ENCODE measurements at regions not wholly inside any gene's neighbourhood (a gene's known extent, or its start where the extent isn't known, plus 50 kb on each side); places are given as distances from the start of the nearest gene placed in this dataset.
"Not testable (repeated sequence)": the region's sequence is repeated elsewhere in the genome, so short reads cannot be mapped to it uniquely, and the experiment has no call there.

GRCh38 chr18:47644896-47645295 lies 285.6 kb downstream of the SMAD2 start:
- DNase-seq (ENCODE audit: insufficient read length, low spot score) (no peak), FAIRE-seq (no peak)
- no peak for TF ChIP-seq TAF1 (IDR thresholded peaks at IDR 0.05; ENCODE audit: low read depth, low read length)
- no peak for TF ChIP-seq POU2F2 (IDR thresholded peaks at IDR 0.05; ENCODE audit: low read depth, low read length)
- no peak for TF ChIP-seq POLR2A (IDR thresholded peaks at IDR 0.05; ENCODE audit: low read depth, low read length)
- no peak for TF ChIP-seq SPI1 (IDR thresholded peaks at IDR 0.05; ENCODE audit: low read depth, low read length)
- no peak for TF ChIP-seq PAX5 (IDR thresholded peaks at IDR 0.05; ENCODE audit: insufficient read depth, low read length, severe bottlenecking)
- no peak for TF ChIP-seq POLR2AphosphoS5 (IDR thresholded peaks at IDR 0.05; ENCODE audit: low read depth, low read length)

GRCh38 chr18:47637551-47637950 lies 292.9 kb downstream of the SMAD2 start:
- DNase-seq (ENCODE audit: insufficient read length, low spot score); FAIRE-seq: not testable (repeated sequence)

- no peak for TF ChIP-seq POLR2A (IDR thresholded peaks at IDR 0.05; ENCODE audit: low read depth, low read length)
- TF ChIP-seq TAF1 (IDR thresholded peaks at IDR 0.05; ENCODE audit: low read depth, low read length) = no peak
- TF ChIP-seq PAX5 (IDR thresholded peaks at IDR 0.05; ENCODE audit: insufficient read depth, low read length, severe bottlenecking) = no peak
- no peak for TF ChIP-seq SPI1 (IDR thresholded peaks at IDR 0.05; ENCODE audit: low read depth, low read length)
- TF ChIP-seq POLR2AphosphoS5 (IDR thresholded peaks at IDR 0.05; ENCODE audit: low read depth, low read length) = no peak
- no peak for TF ChIP-seq POU2F2 (IDR thresholded peaks at IDR 0.05; ENCODE audit: low read depth, low read length)
- DNase-seq (ENCODE audit: insufficient read length, low spot score) (no peak), FAIRE-seq (no peak)
Observed at GRCh38 chr18:47635416-47635815, 295.0 kb downstream of the SMAD2 start.

- FAIRE-seq (no peak), DNase-seq (ENCODE audit: insufficient read length, low spot score) (no peak)
- no peak for TF ChIP-seq SPI1 (IDR thresholded peaks at IDR 0.05; ENCODE audit: low read depth, low read length)
- no peak for TF ChIP-seq POLR2A (IDR thresholded peaks at IDR 0.05; ENCODE audit: low read depth, low read length)
- no peak for TF ChIP-seq TAF1 (IDR thresholded peaks at IDR 0.05; ENCODE audit: low read depth, low read length)
- TF ChIP-seq POLR2AphosphoS5 (IDR thresholded peaks at IDR 0.05; ENCODE audit: low read depth, low read length) = no peak
- no peak for TF ChIP-seq PAX5 (IDR thresholded peaks at IDR 0.05; ENCODE audit: insufficient read depth, low read length, severe bottlenecking)
- no peak for TF ChIP-seq POU2F2 (IDR thresholded peaks at IDR 0.05; ENCODE audit: low read depth, low read length)
Observed at GRCh38 chr18:47632970-47633635, 297.4 kb downstream of the SMAD2 start.

GRCh38 chr18:47628893-47629292 lies 301.6 kb downstream of the SMAD2 start:
- FAIRE-seq (no peak), DNase-seq (ENCODE audit: insufficient read length, low spot score) (no peak)
- no peak for TF ChIP-seq POLR2A (IDR thresholded peaks at IDR 0.05; ENCODE audit: low read depth, low read length)
- no peak for TF ChIP-seq PAX5 (IDR thresholded peaks at IDR 0.05; ENCODE audit: insufficient read depth, low read length, severe bottlenecking)
- TF ChIP-seq SPI1 (IDR thresholded peaks at IDR 0.05; ENCODE audit: low read depth, low read length) = no peak
- TF ChIP-seq POU2F2 (IDR thresholded peaks at IDR 0.05; ENCODE audit: low read depth, low read length) = no peak
- TF ChIP-seq POLR2AphosphoS5 (IDR thresholded peaks at IDR 0.05; ENCODE audit: low read depth, low read length) = no peak
- no peak for TF ChIP-seq TAF1 (IDR thresholded peaks at IDR 0.05; ENCODE audit: low read depth, low read length)

GRCh38 chr18:47628240-47628781 lies 302.1 kb downstream of the SMAD2 start:
- no peak for DNase-seq (ENCODE audit: insufficient read length, low spot score)
- FAIRE-seq = no peak
- TF ChIP-seq POLR2AphosphoS5 (IDR thresholded peaks at IDR 0.05; ENCODE audit: low read depth, low read length) (no peak), POLR2A (IDR thresholded peaks at IDR 0.05; ENCODE audit: low read depth, low read length) (no peak), SPI1 (IDR thresholded peaks at IDR 0.05; ENCODE audit: low read depth, low read length) (no peak), PAX5 (IDR thresholded peaks at IDR 0.05; ENCODE audit: insufficient read depth, low read length, severe bottlenecking) (no peak), POU2F2 (IDR thresholded peaks at IDR 0.05; ENCODE audit: low read depth, low read length) (no peak)

GRCh38 chr18:47627030-47627429 lies 303.4 kb downstream of the SMAD2 start:
- FAIRE-seq (no peak), DNase-seq (ENCODE audit: insufficient read length, low spot score) (no peak)
- no peak for TF ChIP-seq POU2F2 (IDR thresholded peaks at IDR 0.05; ENCODE audit: low read depth, low read length)
- no peak for TF ChIP-seq POLR2A (IDR thresholded peaks at IDR 0.05; ENCODE audit: low read depth, low read length)
- TF ChIP-seq PAX5 (IDR thresholded peaks at IDR 0.05; ENCODE audit: insufficient read depth, low read length, severe bottlenecking) = no peak
- no peak for TF ChIP-seq TAF1 (IDR thresholded peaks at IDR 0.05; ENCODE audit: low read depth, low read length)
- no peak for TF ChIP-seq SPI1 (IDR thresholded peaks at IDR 0.05; ENCODE audit: low read depth, low read length)
- TF ChIP-seq POLR2AphosphoS5 (IDR thresholded peaks at IDR 0.05; ENCODE audit: low read depth, low read length) = no peak

- TF ChIP-seq TAF1 (IDR thresholded peaks at IDR 0.05; ENCODE audit: low read depth, low read length) = no peak
- TF ChIP-seq POLR2AphosphoS5 (IDR thresholded peaks at IDR 0.05; ENCODE audit: low read depth, low read length) = no peak
- no peak for TF ChIP-seq PAX5 (IDR thresholded peaks at IDR 0.05; ENCODE audit: insufficient read depth, low read length, severe bottlenecking)
- TF ChIP-seq POU2F2 (IDR thresholded peaks at IDR 0.05; ENCODE audit: low read depth, low read length) = no peak
- no peak for TF ChIP-seq POLR2A (IDR thresholded peaks at IDR 0.05; ENCODE audit: low read depth, low read length)
- no peak for TF ChIP-seq SPI1 (IDR thresholded peaks at IDR 0.05; ENCODE audit: low read depth, low read length)
- DNase-seq (ENCODE audit: insufficient read length, low spot score) (no peak), FAIRE-seq (no peak)
Observed at GRCh38 chr18:47619771-47620448, 310.5 kb downstream of the SMAD2 start.

GRCh38 chr18:47618758-47619157 lies 311.7 kb downstream of the SMAD2 start:
- DNase-seq (ENCODE audit: insufficient read length, low spot score) (no peak), FAIRE-seq (no peak)
- TF ChIP-seq POU2F2 (IDR thresholded peaks at IDR 0.05; ENCODE audit: low read depth, low read length) (no peak), POLR2AphosphoS5 (IDR thresholded peaks at IDR 0.05; ENCODE audit: low read depth, low read length) (no peak), SPI1 (IDR thresholded peaks at IDR 0.05; ENCODE audit: low read depth, low read length) (no peak), PAX5 (IDR thresholded peaks at IDR 0.05; ENCODE audit: insufficient read depth, low read length, severe bottlenecking) (no peak)

All from GM12891 (cell line).